Transverse colon (tissue), 4 donors: ENCODE measurements at regions not wholly inside any gene's neighbourhood (a gene's known extent, or its start where the extent isn't known, plus 50 kb on each side); places are given as distances from the start of the nearest gene placed in this dataset.

Source experiments
- DNase-seq: peaks from one replicate; pipeline ENCODE4 v3.0.0-alpha.2; 2019
- H3K27ac ChIP-seq, 4 donors: fragments of 200-600 bp; sonication (generic); 2 replicates each; pipeline ENCODE4 v1.5.1; 2016 to 2018; ENCODE audit warnings: inconsistent platforms in 4 of 4
- H3K27me3 ChIP-seq: fragments of 200-600 bp; sonication (generic); 2 replicates; pipeline ENCODE4 v1.5.1; 2017; ENCODE audit warnings: inconsistent platforms
- H3K36me3 ChIP-seq, 4 donors: fragments of 200-600 bp; sonication (generic); 2 replicates each; pipeline ENCODE4 v1.5.1; 2017 to 2019; ENCODE audit warnings: inconsistent platforms in 4 of 4
- H3K4me1 ChIP-seq, 4 donors: fragments of 200-600 bp; sonication (generic); 2 replicates each; pipeline ENCODE4 v1.5.1; 2017 to 2020; ENCODE audit warnings: inconsistent platforms in 4 of 4
- H3K4me3 ChIP-seq, 4 donors: fragments of 200-600 bp; sonication (generic); 1 replicate in 1 of 4; 2 replicates in 3 of 4; pipeline versions ENCODE4 v1.5.1 to v1.6.1; 2017 to 2019; ENCODE audit warnings: inconsistent platforms in 4 of 4
- H3K9me3 ChIP-seq, 2 donors: fragments of 200-600 bp; sonication (generic); 2 replicates each; pipeline ENCODE4 v1.5.1; 2017 to 2019; ENCODE audit warnings: inconsistent platforms in 2 of 2
- CTCF ChIP-seq, 5 experiments: fragments of 200-600 bp in 3 of 5; fragments of 450-650 bp in 2 of 5; sonication (generic) in 3 of 5; IDR thresholded peaks; 1 replicate in 2 of 5; 2 replicates in 3 of 5; pipeline ENCODE4 v1.5.1; 2016 to 2017; ENCODE audit warnings: antibody characterized with exemption in 5 of 5, inconsistent platforms in 3 of 5, mild to moderate bottlenecking in 2 of 5, moderate library complexity in 1 of 5
- EP300 ChIP-seq: sonication (generic); formaldehyde crosslinking; IDR thresholded peaks from one replicate; pipeline ENCODE4 v1.6.1; 2017; ENCODE audit warnings: antibody characterized with exemption, low read depth
- POLR2A ChIP-seq: fragments of 450-650 bp; IDR thresholded peaks from one replicate; pipeline ENCODE4 v1.6.1; 2016; ENCODE audit warnings: antibody characterized with exemption, mild to moderate bottlenecking, moderate library complexity
- POLR2AphosphoS5 ChIP-seq, 3 donors: sonication (generic); formaldehyde crosslinking; IDR thresholded peaks; one replicate each; pipeline ENCODE4 v1.6.1; 2016; ENCODE audit warnings: antibody characterized with exemption in 3 of 3
- WGBS, 2 donors: methylation state at CpG; one replicate each; pipeline ENCODE4 v1.1.5; 2018; ENCODE audit warnings: low coverage in 1 of 2; 5-methylcytosine and 5-hydroxymethylcytosine counted together
- in situ Hi-C, 4 donors: fragments of 200-750 bp; cut with MboI; loops; one replicate each; pipeline versions ENCODE4 v1.15.0 to v1.15.1; 2017; ENCODE audit warnings: low sequenced_read_pairs in 3 of 4, low pct_ligation_motif_present in 1 of 4, low pct_unique_long_range_greater_than_20kb in 1 of 4
- intact Hi-C: fragments of 100-400 bp; cut with DNase I; formaldehyde crosslinking; loops from one replicate; pipeline ENCODE4 v1.15.1; 2023; ENCODE audit warnings: low total_unique reads

GRCh38 chr1:115495111-115495510 is 146.7 kb upstream of the VANGL1 start:
- in situ Hi-C loops, result no loop called here
- WGBS, 2 donors, result 92% methylated on average over 3 of the region's 3 CpGs; no CpG with 5 or more reads in 1 of the 2 donors

GRCh38 chr1:115493834-115494233 is 147.9 kb upstream of the VANGL1 start:
- no peaks in the 10 kb centered on the region for H3K9me3 ChIP-seq
- H3K4me3 ChIP-seq, result no peak overlapping the region
- H3K27ac ChIP-seq, result no peak overlapping the region
- DNase-seq, result no peak
- WGBS, 2 donors, result 80% methylated on average over 4 of the region's 4 CpGs; no CpG with 5 or more reads in 1 of the 2 donors
- H3K36me3 ChIP-seq, result no peaks in the 10 kb centered on the region
- in situ Hi-C loops, result no loop called here
- intact Hi-C loops, result no loop called here
- no peaks in the 10 kb centered on the region for H3K4me1 ChIP-seq
- H3K27me3 ChIP-seq, result no peaks in the 10 kb centered on the region
- TF ChIP-seq POLR2A (no peak), CTCF (IDR thresholded peaks at IDR 0.05) (no peak), POLR2AphosphoS5 (IDR thresholded peaks at IDR 0.05) (no peak), EP300 (no peak)

More at GRCh38 chr1:115495111-115495510, 146.7 kb upstream of the VANGL1 start:
- Histone ChIP-seq H3K27me3 (no peaks in the 10 kb centered on the region), H3K4me1 (no peaks in the 10 kb centered on the region), H3K36me3 (no peaks in the 10 kb centered on the region), H3K4me3 (no peak overlapping the region), H3K27ac (no peak overlapping the region), H3K9me3 (no peaks in the 10 kb centered on the region)
- no peak for TF ChIP-seq EP300
- TF ChIP-seq POLR2AphosphoS5 (IDR thresholded peaks at IDR 0.05), result no peak
- DNase-seq, result no peak
- intact Hi-C loops, result no loop called here

- TF ChIP-seq POLR2A, result no peak
- TF ChIP-seq POLR2AphosphoS5 (IDR thresholded peaks at IDR 0.05), result no peak
- no peak for TF ChIP-seq EP300
- TF ChIP-seq CTCF (IDR thresholded peaks at IDR 0.05), result no peak
- no peak for DNase-seq
- no peak overlapping the region for H3K4me3 ChIP-seq
- in situ Hi-C loops (no loop called here), intact Hi-C loops (no loop called here)
- no peaks in the 10 kb centered on the region for H3K9me3 ChIP-seq
- H3K27me3 ChIP-seq, result no peaks in the 10 kb centered on the region
- 89% methylated on average over 1 of the region's 1 CpG; no CpG with 5 or more reads in 1 of the 2 donors for WGBS, 2 donors
- no peak overlapping the region for H3K27ac ChIP-seq
- no peaks in the 10 kb centered on the region for H3K4me1 ChIP-seq
- no peaks in the 10 kb centered on the region for H3K36me3 ChIP-seq
These were observed 148.9 kb upstream of the VANGL1 start for GRCh38 chr1:115492880-115493279.

- in situ Hi-C loops (no loop called here), intact Hi-C loops (no loop called here)
- H3K36me3 ChIP-seq, result no peaks in the 10 kb centered on the region
- no peak overlapping the region for H3K4me3 ChIP-seq
- no peaks in the 10 kb centered on the region for H3K4me1 ChIP-seq
- no peaks in the 10 kb centered on the region for H3K27me3 ChIP-seq
- no peak overlapping the region for H3K27ac ChIP-seq
- TF ChIP-seq POLR2A, result no peak
- TF ChIP-seq EP300, result no peak
- TF ChIP-seq POLR2AphosphoS5 (IDR thresholded peaks at IDR 0.05), result no peak
- no peak for TF ChIP-seq CTCF (IDR thresholded peaks at IDR 0.05)
- WGBS, 2 donors, result 62 to 67% methylated on average over 2 to 4 of the region's 4 CpGs
- DNase-seq, result no peak
- H3K9me3 ChIP-seq, result no peaks in the 10 kb centered on the region
These were observed 149.7 kb upstream of the VANGL1 start for GRCh38 chr1:115492019-115492595.
